ENCODE measurements at regions not wholly inside any gene's neighbourhood (a gene's known extent, or its start where the extent isn't known, plus 50 kb on each side); places are given as distances from the start of the nearest gene placed in this dataset.
"Not testable (repeated sequence)": the region's sequence is repeated elsewhere in the genome, so short reads cannot be mapped to it uniquely, and the experiment has no call there.

- Histone ChIP-seq H3K27me3 (no peaks in the 10 kb centered on the region), H3K4me1 (peaks cover 4% of the 10 kb centered on the region), H3K36me3 (no peaks in the 10 kb centered on the region), H3K4me3 (ENCODE audit: low read depth, low read length) (no peak overlapping the region), H3K9me3 (no peaks in the 10 kb centered on the region)
- peak; percentile 6 for DNase-seq
- no peak for TF ChIP-seq CTCF (IDR thresholded peaks at IDR 0.05; ENCODE audit: low read depth, low read length)
Measured at GRCh38 chr18:46222093-46222492, 117.9 kb downstream of the HAUS1 start.

- TF ChIP-seq CTCF (IDR thresholded peaks at IDR 0.05; ENCODE audit: low read depth, low read length): no peak
- H3K27me3 ChIP-seq: no peaks in the 10 kb centered on the region
- no peaks in the 10 kb centered on the region for H3K36me3 ChIP-seq
- no peaks in the 10 kb centered on the region for H3K9me3 ChIP-seq
- H3K4me3 ChIP-seq (ENCODE audit: low read depth, low read length): no peak overlapping the region
- peaks cover 4% of the 10 kb centered on the region for H3K4me1 ChIP-seq
- DNase-seq: no peak
Measured at GRCh38 chr18:46222710-46223360, 118.7 kb downstream of the HAUS1 start.

- no peak for DNase-seq
- Histone ChIP-seq H3K36me3 (no peaks in the 10 kb centered on the region), H3K27me3 (no peaks in the 10 kb centered on the region), H3K4me3 (ENCODE audit: low read depth, low read length) (no peak overlapping the region), H3K9me3 (no peaks in the 10 kb centered on the region), H3K4me1 (peaks cover 4% of the 10 kb centered on the region)
- no peak for TF ChIP-seq CTCF (IDR thresholded peaks at IDR 0.05; ENCODE audit: low read depth, low read length)
Measured at GRCh38 chr18:46224181-46224775, 120.1 kb downstream of the HAUS1 start.

GRCh38 chr18:46226461-46226860, 122.3 kb downstream of the HAUS1 start:
- Histone ChIP-seq H3K4me3 (ENCODE audit: low read depth, low read length) (no peak overlapping the region), H3K27me3 (no peaks in the 10 kb centered on the region), H3K9me3 (no peaks in the 10 kb centered on the region), H3K36me3 (no peaks in the 10 kb centered on the region), H3K4me1 (peaks cover 4% of the 10 kb centered on the region)
- TF ChIP-seq CTCF (IDR thresholded peaks at IDR 0.05; ENCODE audit: low read depth, low read length): no peak
- no peak for DNase-seq

- not testable (repeated sequence) for H3K36me3 ChIP-seq; H3K9me3 ChIP-seq; H3K4me3 ChIP-seq (ENCODE audit: low read depth, low read length); DNase-seq; H3K27me3 ChIP-seq; H3K4me1 ChIP-seq
Measured at GRCh38 chr18:46229641-46230040, 125.5 kb downstream of the HAUS1 start.

GRCh38 chr18:46236156-46236555, 132.0 kb downstream of the HAUS1 start:
- Histone ChIP-seq H3K27me3 (no peaks in the 10 kb centered on the region), H3K36me3 (no peaks in the 10 kb centered on the region), H3K9me3 (no peaks in the 10 kb centered on the region), H3K4me3 (ENCODE audit: low read depth, low read length) (no peak overlapping the region), H3K4me1 (no peaks in the 10 kb centered on the region)
- TF ChIP-seq CTCF (IDR thresholded peaks at IDR 0.05; ENCODE audit: low read depth, low read length): no peak
- no peak for DNase-seq

Data from BE2C (cell line).